Gastroesophageal sphincter (tissue), 4 donors: ENCODE measurements at regions not wholly inside any gene's neighbourhood (a gene's known extent, or its start where the extent isn't known, plus 50 kb on each side); places are given as distances from the start of the nearest gene placed in this dataset.

Experiments
- ATAC-seq: fragments of 150-250 bp; one replicate; pipeline ENCODE4 v1.9.1; 2016; ENCODE audit warnings: mild to moderate bottlenecking, moderate library complexity
- H3K27ac ChIP-seq, 4 donors: fragments of 200-600 bp; sonication (generic) in 3 of 4; 1 replicate in 3 of 4; 2 replicates in 1 of 4; pipeline ENCODE4 v1.5.1; 2016 to 2019
- H3K27me3 ChIP-seq: fragments of 200-600 bp; sonication (generic); one replicate; pipeline ENCODE4 v1.5.1; 2019
- H3K36me3 ChIP-seq, 2 donors: fragments of 200-600 bp; sonication (generic); one replicate each; pipeline ENCODE4 v1.5.1; 2019; ENCODE audit warnings: control low read depth in 1 of 2
- H3K4me1 ChIP-seq, 3 donors: fragments of 200-600 bp; sonication (generic); 1 replicate in 2 of 3; 2 replicates in 1 of 3; pipeline ENCODE4 v1.5.1; 2016 to 2019; ENCODE audit warnings: control low read depth in 2 of 3
- H3K4me3 ChIP-seq, 2 donors: fragments of 200-600 bp; sonication (generic); one replicate each; pipeline ENCODE4 v1.5.1; 2019; ENCODE audit warnings: mild to moderate bottlenecking in 1 of 2, moderate library complexity in 1 of 2
- H3K9me3 ChIP-seq, 3 donors: fragments of 200-600 bp; sonication (generic); one replicate each; pipeline ENCODE4 v1.5.1; 2017 to 2019; ENCODE audit warnings: control low read depth in 2 of 3
- EP300 ChIP-seq: sonication (generic); formaldehyde crosslinking; IDR thresholded peaks from one replicate; pipeline ENCODE4 v1.6.1; 2017; ENCODE audit warnings: antibody characterized with exemption, mild to moderate bottlenecking
- POLR2A ChIP-seq, 2 donors: fragments of 450-650 bp; IDR thresholded peaks; one replicate each; pipeline ENCODE4 v1.6.1; 2017; ENCODE audit warnings: antibody characterized with exemption in 2 of 2, mild to moderate bottlenecking in 2 of 2, moderate library complexity in 1 of 2
- POLR2AphosphoS5 ChIP-seq: sonication (generic); formaldehyde crosslinking; IDR thresholded peaks from one replicate; pipeline ENCODE4 v1.6.1; 2017; ENCODE audit warnings: antibody characterized with exemption
- WGBS, 2 donors: methylation state at CpG; one replicate each; pipeline ENCODE4 v1.1.5; 2018; ENCODE audit warnings: low coverage in 1 of 2; 5-methylcytosine and 5-hydroxymethylcytosine counted together
- TF ChIP-seq, protein P1 (sequence below), 4 experiments: fragments of 200-600 bp in 2 of 4; fragments of 450-650 bp in 2 of 4; sonication (generic) in 1 of 4; IDR thresholded peaks; one replicate each; pipeline ENCODE4 v1.5.1; 2017 to 2019; ENCODE audit warnings: antibody characterized with exemption in 4 of 4, mild to moderate bottlenecking in 2 of 4, moderate library complexity in 2 of 4

DNA sequence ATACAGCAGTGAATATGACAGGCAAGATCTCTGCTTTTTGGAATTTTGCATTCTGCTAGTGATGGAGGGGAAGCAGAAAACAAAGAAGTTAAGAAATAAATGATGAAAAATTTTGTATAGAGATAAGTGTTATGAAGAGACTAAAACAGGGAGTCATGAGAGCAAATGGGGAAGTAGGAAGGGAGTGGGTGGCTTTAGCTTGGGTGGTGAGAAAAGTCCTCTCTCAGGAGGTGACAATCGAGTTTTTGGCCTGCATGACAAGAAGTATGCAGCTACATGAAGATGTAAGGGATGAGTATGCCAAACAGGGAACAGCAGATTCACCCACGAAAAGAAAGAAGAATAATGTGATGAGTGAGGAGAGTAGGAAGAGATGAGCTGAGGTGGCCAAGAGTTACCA lies 80.7 kb upstream of the MPPED2 start:
- Histone ChIP-seq H3K27ac (no peak overlapping the region), H3K9me3 (peaks cover 0 to 8% (median 0%) of the 10 kb centered on the region in 3 donors), H3K4me1 (no peaks in the 10 kb centered on the region), H3K27me3 (no peaks in the 10 kb centered on the region), H3K36me3 (no peaks in the 10 kb centered on the region), H3K4me3 (no peak overlapping the region)
- 57 to 80% methylated on average over 1 to 2 of the region's 2 CpGs for WGBS, 2 donors
- ATAC-seq: no peak
- no peak for TF ChIP-seq EP300
- TF ChIP-seq, protein P1, sequence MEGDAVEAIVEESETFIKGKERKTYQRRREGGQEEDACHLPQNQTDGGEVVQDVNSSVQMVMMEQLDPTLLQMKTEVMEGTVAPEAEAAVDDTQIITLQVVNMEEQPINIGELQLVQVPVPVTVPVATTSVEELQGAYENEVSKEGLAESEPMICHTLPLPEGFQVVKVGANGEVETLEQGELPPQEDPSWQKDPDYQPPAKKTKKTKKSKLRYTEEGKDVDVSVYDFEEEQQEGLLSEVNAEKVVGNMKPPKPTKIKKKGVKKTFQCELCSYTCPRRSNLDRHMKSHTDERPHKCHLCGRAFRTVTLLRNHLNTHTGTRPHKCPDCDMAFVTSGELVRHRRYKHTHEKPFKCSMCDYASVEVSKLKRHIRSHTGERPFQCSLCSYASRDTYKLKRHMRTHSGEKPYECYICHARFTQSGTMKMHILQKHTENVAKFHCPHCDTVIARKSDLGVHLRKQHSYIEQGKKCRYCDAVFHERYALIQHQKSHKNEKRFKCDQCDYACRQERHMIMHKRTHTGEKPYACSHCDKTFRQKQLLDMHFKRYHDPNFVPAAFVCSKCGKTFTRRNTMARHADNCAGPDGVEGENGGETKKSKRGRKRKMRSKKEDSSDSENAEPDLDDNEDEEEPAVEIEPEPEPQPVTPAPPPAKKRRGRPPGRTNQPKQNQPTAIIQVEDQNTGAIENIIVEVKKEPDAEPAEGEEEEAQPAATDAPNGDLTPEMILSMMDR (IDR thresholded peaks at IDR 0.05): no peak
- no peak for TF ChIP-seq POLR2A (IDR thresholded peaks at IDR 0.05)
- no peak for TF ChIP-seq POLR2AphosphoS5

DNA sequence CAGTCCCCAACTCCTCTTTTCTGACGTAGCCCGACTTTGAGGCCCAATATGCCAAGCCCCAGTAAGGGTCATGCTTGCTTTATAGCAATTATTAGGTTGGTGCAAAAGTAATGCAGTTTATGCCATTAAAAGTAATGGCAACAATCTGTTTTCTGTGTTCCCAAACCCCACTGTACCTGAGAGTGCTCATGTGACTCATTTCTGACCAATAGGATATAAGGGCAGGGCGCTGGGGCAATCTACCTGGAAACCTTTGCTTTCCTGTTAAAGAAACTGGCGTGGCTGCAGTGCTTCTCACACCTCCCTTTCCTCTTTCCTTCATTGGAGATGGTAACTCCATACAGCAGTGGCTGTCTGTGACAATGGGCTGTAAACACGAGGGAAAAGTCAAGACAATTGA lies 78.9 kb upstream of the MPPED2 start:
- H3K4me3 ChIP-seq: no peak overlapping the region
- ATAC-seq: no peak
- no peaks in the 10 kb centered on the region for H3K27me3 ChIP-seq
- H3K4me1 ChIP-seq: no peaks in the 10 kb centered on the region
- 71 to 88% methylated on average over 4 of the region's 5 CpGs for WGBS, 2 donors
- peaks cover 0 to 8% (median 0%) of the 10 kb centered on the region in 3 donors for H3K9me3 ChIP-seq
- H3K27ac ChIP-seq: no peak overlapping the region
- TF ChIP-seq POLR2A (IDR thresholded peaks at IDR 0.05): no peak
- TF ChIP-seq EP300: no peak
- TF ChIP-seq, protein P1 (IDR thresholded peaks at IDR 0.05): no peak
- H3K36me3 ChIP-seq: no peaks in the 10 kb centered on the region

- no peak overlapping the region for H3K4me3 ChIP-seq
- no peaks in the 10 kb centered on the region for H3K4me1 ChIP-seq
- H3K36me3 ChIP-seq: no peaks in the 10 kb centered on the region
- H3K27ac ChIP-seq: no peak overlapping the region
- H3K9me3 ChIP-seq: no peaks in the 10 kb centered on the region
- TF ChIP-seq, protein P1 (IDR thresholded peaks at IDR 0.05): peak in 1 of 4 experiments; percentile 26
- no peak for TF ChIP-seq POLR2A (IDR thresholded peaks at IDR 0.05)
- no peaks in the 10 kb centered on the region for H3K27me3 ChIP-seq
- WGBS, 2 donors: 78 to 91% methylated on average over 1 of the region's 1 CpG
- no peak for ATAC-seq
Observed at GRCh38 chr11:30653606-30654005, 67.5 kb upstream of the MPPED2 start.

- Histone ChIP-seq H3K36me3 (no peaks in the 10 kb centered on the region), H3K27ac (no peak overlapping the region), H3K4me3 (no peak overlapping the region), H3K9me3 (no peaks in the 10 kb centered on the region), H3K27me3 (no peaks in the 10 kb centered on the region), H3K4me1 (no peaks in the 10 kb centered on the region)
- TF ChIP-seq, protein P1 (IDR thresholded peaks at IDR 0.05): no peak
- TF ChIP-seq POLR2A (IDR thresholded peaks at IDR 0.05): no peak
- TF ChIP-seq POLR2AphosphoS5: no peak
- no peak for TF ChIP-seq EP300
- 76% methylated on average over 2 of the region's 2 CpGs; no CpG with 5 or more reads in 1 of the 2 donors for WGBS, 2 donors
- no peak for ATAC-seq
Observed at GRCh38 chr11:30652801-30653200, 66.6 kb upstream of the MPPED2 start.

- TF ChIP-seq, protein P1 (IDR thresholded peaks at IDR 0.05): no peak
- no peak for TF ChIP-seq POLR2AphosphoS5
- no peak for TF ChIP-seq POLR2A (IDR thresholded peaks at IDR 0.05)
- no peak for TF ChIP-seq EP300
- no peak for ATAC-seq
- H3K4me1 ChIP-seq: no peaks in the 10 kb centered on the region
- H3K4me3 ChIP-seq: no peak overlapping the region
- no peak overlapping the region for H3K27ac ChIP-seq
- H3K27me3 ChIP-seq: no peaks in the 10 kb centered on the region
- H3K9me3 ChIP-seq: no peaks in the 10 kb centered on the region
- no peaks in the 10 kb centered on the region for H3K36me3 ChIP-seq
Observed at GRCh38 chr11:30650266-30650665, 64.1 kb upstream of the MPPED2 start.
